ENCODE measurements at regions not wholly inside any gene's neighbourhood (a gene's known extent, or its start where the extent isn't known, plus 50 kb on each side); places are given as distances from the start of the nearest gene placed in this dataset.

DNA sequence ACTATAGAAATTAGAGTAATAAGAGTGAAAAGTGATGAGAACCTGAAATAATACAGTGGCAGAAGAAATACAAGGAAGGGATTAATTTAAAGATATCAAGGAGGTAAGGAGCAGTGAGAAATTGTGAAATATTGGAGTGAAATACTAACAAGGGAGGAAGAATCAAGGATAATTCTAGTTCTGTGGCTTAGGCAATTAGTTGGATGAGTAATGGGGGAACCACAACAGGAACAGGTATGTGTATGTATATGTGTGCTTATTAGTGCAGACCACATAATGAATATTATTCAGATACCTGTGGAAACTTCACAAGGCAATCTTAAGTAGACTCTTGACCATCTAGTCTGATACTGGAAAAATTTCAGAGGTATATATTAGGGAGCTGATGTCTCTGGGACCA, 143.3 kb downstream of the TINAG start:
- TF ChIP-seq CTCF (IDR thresholded peaks at IDR 0.05; ENCODE audit: poor library complexity, severe bottlenecking), result no peak
- Histone ChIP-seq H3K9me3 (ENCODE audit: severe bottlenecking) (no peaks in the 10 kb centered on the region), H3K27me3 (ENCODE audit: insufficient read depth, poor library complexity, severe bottlenecking) (no peaks in the 10 kb centered on the region), H3K36me3 (ENCODE audit: low read depth) (no peaks in the 10 kb centered on the region), H3K4me1 (ENCODE audit: insufficient read depth, poor library complexity, severe bottlenecking) (no peaks in the 10 kb centered on the region), H3K4me3 (ENCODE audit: severe bottlenecking) (no peak overlapping the region), H3K27ac (ENCODE audit: poor library complexity, severe bottlenecking) (no peak overlapping the region)
- ATAC-seq (ENCODE audit: low read depth) (no peak), DNase-seq (ENCODE audit: low spot score) (no peak)

- Histone ChIP-seq H3K27me3 (ENCODE audit: insufficient read depth, poor library complexity, severe bottlenecking) (no peaks in the 10 kb centered on the region), H3K4me3 (ENCODE audit: severe bottlenecking) (no peak overlapping the region), H3K36me3 (ENCODE audit: low read depth) (no peaks in the 10 kb centered on the region; the same call in 1 of the 2 replicates), H3K27ac (ENCODE audit: poor library complexity, severe bottlenecking) (no peak overlapping the region), H3K4me1 (ENCODE audit: insufficient read depth, poor library complexity, severe bottlenecking) (no peaks in the 10 kb centered on the region), H3K9me3 (ENCODE audit: severe bottlenecking) (no peaks in the 10 kb centered on the region)
- no peak for TF ChIP-seq CTCF (IDR thresholded peaks at IDR 0.05; ENCODE audit: poor library complexity, severe bottlenecking)
- DNase-seq (ENCODE audit: low spot score) (no peak), ATAC-seq (ENCODE audit: low read depth) (no peak)
Observed at GRCh38 chr6:54463354-54464024, 155.2 kb downstream of the TINAG start.

GRCh38 chr6:54465649-54466300, 157.5 kb downstream of the TINAG start:
- TF ChIP-seq CTCF (IDR thresholded peaks at IDR 0.05; ENCODE audit: poor library complexity, severe bottlenecking), result no peak
- Histone ChIP-seq H3K36me3 (ENCODE audit: low read depth) (no peaks in the 10 kb centered on the region; the same call in 1 of the 2 replicates), H3K4me3 (ENCODE audit: severe bottlenecking) (no peak overlapping the region), H3K9me3 (ENCODE audit: severe bottlenecking) (no peaks in the 10 kb centered on the region), H3K4me1 (ENCODE audit: insufficient read depth, poor library complexity, severe bottlenecking) (no peaks in the 10 kb centered on the region), H3K27me3 (ENCODE audit: insufficient read depth, poor library complexity, severe bottlenecking) (no peaks in the 10 kb centered on the region), H3K27ac (ENCODE audit: poor library complexity, severe bottlenecking) (no peak overlapping the region)
- ATAC-seq (ENCODE audit: low read depth) (no peak), DNase-seq (ENCODE audit: low spot score) (no peak)

DNA sequence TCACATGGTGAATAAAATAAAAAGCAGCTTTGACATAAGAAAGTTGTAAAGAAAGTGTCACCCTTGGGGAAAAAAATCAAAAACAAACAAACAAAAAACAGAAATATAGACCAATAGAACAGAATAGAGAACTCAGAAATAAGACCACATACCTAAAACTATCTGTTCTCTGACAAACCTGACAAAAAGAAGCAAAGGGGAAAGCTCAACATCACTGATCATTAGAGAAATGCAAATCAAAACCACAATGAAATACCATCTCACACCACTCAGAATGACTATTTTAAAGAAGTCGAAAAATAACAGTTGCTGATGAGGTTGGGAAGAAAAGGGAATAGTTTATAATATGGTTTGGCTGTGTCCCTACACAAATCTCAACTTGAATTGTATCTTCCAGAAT, 159.1 kb downstream of the TINAG start:
- no peaks in the 10 kb centered on the region; the same call in 1 of the 2 replicates for H3K36me3 ChIP-seq (ENCODE audit: low read depth)
- H3K4me3 ChIP-seq (ENCODE audit: severe bottlenecking), result no peak overlapping the region
- no peak overlapping the region for H3K27ac ChIP-seq (ENCODE audit: poor library complexity, severe bottlenecking)
- DNase-seq (ENCODE audit: low spot score) (no peak), ATAC-seq (ENCODE audit: low read depth) (no peak)
- H3K4me1 ChIP-seq (ENCODE audit: insufficient read depth, poor library complexity, severe bottlenecking), result no peaks in the 10 kb centered on the region
- no peak for TF ChIP-seq CTCF (IDR thresholded peaks at IDR 0.05; ENCODE audit: poor library complexity, severe bottlenecking)
- H3K9me3 ChIP-seq (ENCODE audit: severe bottlenecking), result no peaks in the 10 kb centered on the region
- no peaks in the 10 kb centered on the region for H3K27me3 ChIP-seq (ENCODE audit: insufficient read depth, poor library complexity, severe bottlenecking)

DNA sequence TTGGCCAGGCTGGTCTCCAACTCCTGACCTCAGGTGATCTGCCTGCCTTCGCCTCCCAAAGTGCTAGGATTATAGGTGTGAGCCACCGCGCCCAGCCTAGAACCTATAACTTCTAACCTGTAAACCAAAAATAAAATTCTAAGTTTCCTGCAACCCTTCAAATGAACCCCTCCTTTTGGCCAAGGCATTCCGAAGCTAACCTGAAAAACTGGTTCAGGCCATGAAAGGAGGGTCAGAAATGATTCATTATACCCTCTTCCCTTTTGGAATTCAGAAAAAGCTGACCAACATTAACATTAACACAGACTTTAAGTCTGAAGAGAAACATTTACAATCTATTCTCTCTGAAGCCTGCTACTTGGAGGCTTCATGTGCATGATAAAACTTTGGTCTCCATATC, 165.1 kb downstream of the TINAG start:
- no peak overlapping the region for H3K27ac ChIP-seq (ENCODE audit: poor library complexity, severe bottlenecking)
- no peak for TF ChIP-seq CTCF (IDR thresholded peaks at IDR 0.05; ENCODE audit: poor library complexity, severe bottlenecking)
- no peak for ATAC-seq (ENCODE audit: low read depth)

More for the DNA sequence above, 165.1 kb downstream of the TINAG start:
- H3K4me1 ChIP-seq (ENCODE audit: insufficient read depth, poor library complexity, severe bottlenecking), result no peaks in the 10 kb centered on the region
- H3K27me3 ChIP-seq (ENCODE audit: insufficient read depth, poor library complexity, severe bottlenecking), result no peaks in the 10 kb centered on the region
- H3K9me3 ChIP-seq (ENCODE audit: severe bottlenecking), result no peaks in the 10 kb centered on the region
- no peak overlapping the region for H3K4me3 ChIP-seq (ENCODE audit: severe bottlenecking)
- no peak for DNase-seq (ENCODE audit: low spot score)
- no peaks in the 10 kb centered on the region for H3K36me3 ChIP-seq (ENCODE audit: low read depth)
